ENCODE measurements at regions not wholly inside any gene's neighbourhood (a gene's known extent, or its start where the extent isn't known, plus 50 kb on each side); places are given as distances from the start of the nearest gene placed in this dataset.

- TF ChIP-seq POLR2A (IDR thresholded peaks at IDR 0.05): no peak
- TF ChIP-seq CTCF (IDR thresholded peaks at IDR 0.05): no peak
These were observed 151.7 kb upstream of the PTPRD start for GRCh38 chr9:10764481-10764880.
